CD14-positive monocyte (primary cell): ENCODE measurements at regions not wholly inside any gene's neighbourhood (a gene's known extent, or its start where the extent isn't known, plus 50 kb on each side); places are given as distances from the start of the nearest gene placed in this dataset.

Experiments
- DNase-seq, 3 donors: peaks; one replicate each; pipeline ENCODE4 v3.0.0-alpha.2; 2011 to 2022
- H2AFZ ChIP-seq: 2 replicates; pipeline ENCODE4 v1.6.0; 2012; ENCODE audit warnings: mild to moderate bottlenecking, low read depth, low read length, inconsistent platforms; ENCODE audit not compliant: insufficient read depth, poor library complexity, severe bottlenecking
- H3K27ac ChIP-seq, 2 donors: 1 replicate in 1 of 2; 2 replicates in 1 of 2; pipeline ENCODE4 v1.5.1; 2012 to 2013; ENCODE audit warnings: low read length in 2 of 2, control low read depth in 1 of 2, inconsistent platforms in 1 of 2, low read depth in 1 of 2, mild to moderate bottlenecking in 1 of 2
- H3K27me3 ChIP-seq, 2 donors: one replicate each; pipeline versions ENCODE4 v1.6.0 to v1.6.1; 2011 to 2013; ENCODE audit warnings: low read length in 2 of 2; ENCODE audit not compliant: control insufficient read depth in 2 of 2, insufficient read depth in 2 of 2
- H3K36me3 ChIP-seq, 2 donors: replicated peaks in 1 of 2; 1 replicate in 1 of 2; 2 replicates in 1 of 2; pipeline versions ENCODE4 v1.5.1 to v1.6.1; 2012 to 2013; ENCODE audit warnings: low read length in 2 of 2, control low read depth in 1 of 2, inconsistent platforms in 1 of 2, mild to moderate bottlenecking in 1 of 2; ENCODE audit not compliant: insufficient read depth in 2 of 2, control insufficient read depth in 1 of 2
- H3K4me1 ChIP-seq, 2 donors: 1 replicate in 1 of 2; 2 replicates in 1 of 2; pipeline versions ENCODE4 v1.5.1 to v1.6.1; 2012 to 2013; ENCODE audit warnings: low read length in 2 of 2, control low read depth in 1 of 2, inconsistent platforms in 1 of 2, mild to moderate bottlenecking in 1 of 2, moderate library complexity in 1 of 2; ENCODE audit not compliant: insufficient read depth in 2 of 2, control insufficient read depth in 1 of 2
- H3K4me2 ChIP-seq: replicated peaks from 2 replicates; pipeline ENCODE3; 2012; ENCODE audit warnings: low read length, moderate library complexity, mild to moderate bottlenecking; ENCODE audit not compliant: poor library complexity, severe bottlenecking; ENCODE audit errors: extremely low read depth
- H3K4me3 ChIP-seq, 3 experiments: fragments of 200-600 bp in 1 of 3; sonication (generic) in 1 of 3; replicated peaks in 1 of 3; 1 replicate in 2 of 3; 2 replicates in 1 of 3; pipeline ENCODE4 v1.5.1; 2011 to 2013; ENCODE audit warnings: low read length in 3 of 3, mild to moderate bottlenecking in 3 of 3, control low read depth in 2 of 3, low read depth in 2 of 3, inconsistent platforms in 1 of 3, moderate library complexity in 1 of 3
- H3K79me2 ChIP-seq: 2 replicates; pipeline ENCODE4 v1.6.0; 2012; ENCODE audit warnings: mild to moderate bottlenecking, control low read depth, inconsistent platforms, low read length, moderate library complexity; ENCODE audit not compliant: insufficient read depth
- H3K9ac ChIP-seq: 2 replicates; pipeline ENCODE4 v1.6.0; 2017; ENCODE audit warnings: low read length, mild to moderate bottlenecking; ENCODE audit not compliant: insufficient read depth, poor library complexity, severe bottlenecking
- H3K9me3 ChIP-seq, 2 donors: replicated peaks in 1 of 2; 1 replicate in 1 of 2; 2 replicates in 1 of 2; pipeline versions ENCODE4 v1.5.1 to v1.6.1; 2012 to 2013; ENCODE audit warnings: low read length in 2 of 2, control low read depth in 1 of 2; ENCODE audit not compliant: control insufficient read depth in 1 of 2, insufficient read depth in 1 of 2
- H4K20me1 ChIP-seq: 2 replicates; pipeline ENCODE4 v1.6.0; 2012; ENCODE audit warnings: mild to moderate bottlenecking, low read length, control low read depth, moderate library complexity; ENCODE audit not compliant: insufficient read depth
- H3K27ac Mint-ChIP-seq, 7 donors: one replicate each; pipeline ENCODE4 v1.8.0; 2020; ENCODE audit warnings: mild to moderate bottlenecking in 7 of 7, mixed read lengths in 7 of 7, moderate library complexity in 6 of 7, inconsistent platforms in 2 of 7
- H3K27me3 Mint-ChIP-seq, 3 donors: one replicate each; pipeline ENCODE4 v1.8.0; 2021 to 2022; ENCODE audit warnings: low read depth in 3 of 3, mild to moderate bottlenecking in 3 of 3, mixed read lengths in 3 of 3, moderate library complexity in 3 of 3, inconsistent platforms in 1 of 3
- H3K36me3 Mint-ChIP-seq, 2 donors: one replicate each; pipeline ENCODE4 v1.8.0; 2020; ENCODE audit warnings: mixed read lengths in 2 of 2, inconsistent platforms in 1 of 2, mild to moderate bottlenecking in 1 of 2
- H3K4me1 Mint-ChIP-seq: one replicate; pipeline ENCODE4 v1.8.0; 2020; ENCODE audit warnings: mild to moderate bottlenecking, mixed read lengths
- H3K4me3 Mint-ChIP-seq, 2 donors: one replicate each; pipeline ENCODE4 v1.8.0; 2020; ENCODE audit warnings: mild to moderate bottlenecking in 2 of 2, mixed read lengths in 2 of 2, moderate library complexity in 1 of 2
- H3K9me3 Mint-ChIP-seq, 7 donors: one replicate each; pipeline ENCODE4 v1.8.0; 2020 to 2022; ENCODE audit warnings: mixed read lengths in 7 of 7, mild to moderate bottlenecking in 6 of 7, moderate library complexity in 6 of 7, inconsistent platforms in 2 of 7
- WGBS: methylation state at CpG from one replicate; pipeline ENCODE4 v1.1.5; 2013; ENCODE audit warnings: missing lambda C conversion rate; ENCODE audit not compliant: insufficient coverage; 5-methylcytosine and 5-hydroxymethylcytosine counted together
- intact Hi-C, 2 donors: fragments of 100-400 bp; cut with micrococcal nuclease; formaldehyde crosslinking; loops; one replicate each; pipeline versions ENCODE4 v1.15.0 to v1.15.1; 2023
- TF ChIP-seq, protein P1 (sequence below): fragments of 200-600 bp; IDR thresholded peaks from one replicate; pipeline ENCODE4 v1.8.0; 2022; ENCODE audit warnings: antibody characterized with exemption, mild to moderate bottlenecking

DNA sequence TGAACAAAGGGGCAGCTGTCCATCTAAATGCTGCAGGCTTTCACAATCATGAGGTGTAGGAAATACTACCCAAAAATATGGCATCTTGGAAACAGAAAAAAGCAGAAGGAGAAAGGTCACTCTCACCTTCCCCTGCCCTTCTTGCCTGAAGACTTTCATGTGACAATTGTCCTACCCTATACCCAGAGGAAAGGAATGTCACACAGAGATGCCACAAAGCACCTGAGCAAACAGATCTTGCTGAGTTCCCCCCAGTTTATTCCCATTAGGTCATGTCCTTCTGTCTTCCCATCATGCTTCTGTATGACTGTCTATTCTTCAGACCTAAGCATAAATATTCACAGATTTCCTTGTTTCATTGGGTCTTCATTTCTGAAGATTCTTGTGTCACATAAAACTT lies 95.5 kb upstream of the KCNK12 start:
- Histone ChIP-seq H3K36me3 (no peaks in the 10 kb centered on the region), H3K9ac (no peak overlapping the region), H3K79me2 (no peaks in the 10 kb centered on the region), H3K9me3 (no peaks in the 10 kb centered on the region), H3K27ac (no peak overlapping the region), H3K27me3 (no peaks in the 10 kb centered on the region), H4K20me1 (no peaks in the 10 kb centered on the region), H3K4me1 (no peaks in the 10 kb centered on the region), H3K4me3 (no peak overlapping the region), H2AFZ (no peak overlapping the region), H3K4me2 (no peak overlapping the region)
- H3K4me3 Mint-ChIP-seq: no peak overlapping the region
- no peak for DNase-seq
- no peak overlapping the region for H3K27ac Mint-ChIP-seq
- no peaks in the 10 kb centered on the region for H3K9me3 Mint-ChIP-seq
- no peaks in the 10 kb centered on the region for H3K36me3 Mint-ChIP-seq
- intact Hi-C loops: no loop called here
- no peaks in the 10 kb centered on the region for H3K4me1 Mint-ChIP-seq
- TF ChIP-seq, protein P1, sequence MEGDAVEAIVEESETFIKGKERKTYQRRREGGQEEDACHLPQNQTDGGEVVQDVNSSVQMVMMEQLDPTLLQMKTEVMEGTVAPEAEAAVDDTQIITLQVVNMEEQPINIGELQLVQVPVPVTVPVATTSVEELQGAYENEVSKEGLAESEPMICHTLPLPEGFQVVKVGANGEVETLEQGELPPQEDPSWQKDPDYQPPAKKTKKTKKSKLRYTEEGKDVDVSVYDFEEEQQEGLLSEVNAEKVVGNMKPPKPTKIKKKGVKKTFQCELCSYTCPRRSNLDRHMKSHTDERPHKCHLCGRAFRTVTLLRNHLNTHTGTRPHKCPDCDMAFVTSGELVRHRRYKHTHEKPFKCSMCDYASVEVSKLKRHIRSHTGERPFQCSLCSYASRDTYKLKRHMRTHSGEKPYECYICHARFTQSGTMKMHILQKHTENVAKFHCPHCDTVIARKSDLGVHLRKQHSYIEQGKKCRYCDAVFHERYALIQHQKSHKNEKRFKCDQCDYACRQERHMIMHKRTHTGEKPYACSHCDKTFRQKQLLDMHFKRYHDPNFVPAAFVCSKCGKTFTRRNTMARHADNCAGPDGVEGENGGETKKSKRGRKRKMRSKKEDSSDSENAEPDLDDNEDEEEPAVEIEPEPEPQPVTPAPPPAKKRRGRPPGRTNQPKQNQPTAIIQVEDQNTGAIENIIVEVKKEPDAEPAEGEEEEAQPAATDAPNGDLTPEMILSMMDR: no peak
- peaks cover 2 to 4% (median 3%) of the 10 kb centered on the region in 3 donors for H3K27me3 Mint-ChIP-seq

DNA sequence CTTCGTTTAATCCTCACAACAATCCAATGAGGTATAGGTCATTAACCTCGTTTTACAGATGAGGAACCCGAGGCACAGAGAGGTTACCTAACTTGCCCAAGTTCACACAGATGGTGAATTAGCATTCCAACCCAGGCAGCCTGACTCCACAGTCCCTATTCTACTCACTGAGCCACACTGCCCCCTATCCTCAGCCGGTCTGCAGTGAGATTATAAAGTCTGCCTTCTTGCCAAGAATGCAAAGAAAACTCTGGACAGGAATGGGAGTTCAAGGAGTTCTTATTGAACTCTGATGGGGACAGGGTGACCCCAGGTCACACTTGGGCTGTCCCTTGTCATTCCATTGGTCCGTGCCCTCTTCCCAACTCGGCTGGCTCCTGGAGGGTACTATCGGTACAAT lies 94.0 kb upstream of the KCNK12 start:
- TF ChIP-seq, protein P1: no peak
- DNase-seq: no peak
- Histone ChIP-seq H3K36me3 (no peaks in the 10 kb centered on the region), H4K20me1 (no peaks in the 10 kb centered on the region), H3K9me3 (no peaks in the 10 kb centered on the region), H3K27ac (no peak overlapping the region), H3K4me3 (no peak overlapping the region), H3K4me2 (no peak overlapping the region), H3K9ac (no peak overlapping the region), H2AFZ (no peak overlapping the region), H3K4me1 (no peaks in the 10 kb centered on the region), H3K27me3 (no peaks in the 10 kb centered on the region), H3K79me2 (no peaks in the 10 kb centered on the region)
- Mint-ChIP-seq H3K27ac (no peak overlapping the region), H3K9me3 (no peaks in the 10 kb centered on the region), H3K36me3 (no peaks in the 10 kb centered on the region), H3K4me3 (no peak overlapping the region), H3K27me3 (peaks cover 2 to 4% (median 3%) of the 10 kb centered on the region in 3 donors), H3K4me1 (no peaks in the 10 kb centered on the region)
- intact Hi-C loops: no loop called here
- WGBS: 88% methylated on average over 1 of the region's 7 CpGs
